ENCODE measurements at regions not wholly inside any gene's neighbourhood (a gene's known extent, or its start where the extent isn't known, plus 50 kb on each side); places are given as distances from the start of the nearest gene placed in this dataset.

GRCh38 chr22:48345631-48346030 lies 1482.0 kb downstream of the BRD1 start:
- DNase-seq (ENCODE audit: low spot score) (no peak), ATAC-seq (no peak)
- H3K4me3 ChIP-seq: no peak overlapping the region
- no peak overlapping the region for H2AFZ ChIP-seq
- H3K4me3 Mint-ChIP-seq: no peak overlapping the region
- H3K27ac Mint-ChIP-seq: no peak overlapping the region
- H3F3A ChIP-seq (replicated peaks; ENCODE audit: low read depth): no peaks in the 10 kb centered on the region
- no peaks in the 10 kb centered on the region for H3K36me3 Mint-ChIP-seq (ENCODE audit: low read depth)
- no peak overlapping the region for H3K27ac ChIP-seq (ENCODE audit: low read depth)
- H3K9me2 ChIP-seq (ENCODE audit: insufficient read depth): no peaks in the 10 kb centered on the region
- peaks cover 11% of the 10 kb centered on the region for H3K27me3 Mint-ChIP-seq (ENCODE audit: insufficient read depth, low read depth, poor library complexity)
- no peaks in the 10 kb centered on the region for H3K36me3 ChIP-seq (ENCODE audit: insufficient read depth)
- H3K4me1 Mint-ChIP-seq: peaks cover 15% of the 10 kb centered on the region
- H4K20me1 ChIP-seq (replicated peaks; ENCODE audit: insufficient read depth): no peaks in the 10 kb centered on the region
- no peaks in the 10 kb centered on the region for H3K27me3 ChIP-seq (ENCODE audit: insufficient read depth)
- H3K9me3 Mint-ChIP-seq: no peaks in the 10 kb centered on the region
- TF ChIP-seq CREB1 (CRISPR knock-in tag; IDR thresholded peaks at IDR 0.05; ENCODE audit: low read depth) (no peak), ZNF462 (CRISPR knock-in tag; IDR thresholded peaks at IDR 0.05) (no peak), ZNF114 (CRISPR knock-in tag; IDR thresholded peaks at IDR 0.05) (no peak), JUNB (IDR thresholded peaks at IDR 0.05; ENCODE audit: unreplicated experiment) (no peak), STAT1 (IDR thresholded peaks at IDR 0.05; ENCODE audit: unreplicated experiment) (no peak), ETS1 (IDR thresholded peaks at IDR 0.05) (no peak), EZH2 (IDR thresholded peaks at IDR 0.05; ENCODE audit: low read depth, unreplicated experiment) (no peak), ZNF331 (CRISPR knock-in tag; IDR thresholded peaks at IDR 0.05; ENCODE audit: low read depth) (no peak), EZH2phosphoT487 (IDR thresholded peaks at IDR 0.05; ENCODE audit: unreplicated experiment) (no peak), NANOG (IDR thresholded peaks at IDR 0.05; ENCODE audit: borderline replicate concordance) (no peak), POLR2AphosphoS5 (IDR thresholded peaks at IDR 0.05; ENCODE audit: low read depth) (no peak)
- TF ChIP-seq, protein P1, sequence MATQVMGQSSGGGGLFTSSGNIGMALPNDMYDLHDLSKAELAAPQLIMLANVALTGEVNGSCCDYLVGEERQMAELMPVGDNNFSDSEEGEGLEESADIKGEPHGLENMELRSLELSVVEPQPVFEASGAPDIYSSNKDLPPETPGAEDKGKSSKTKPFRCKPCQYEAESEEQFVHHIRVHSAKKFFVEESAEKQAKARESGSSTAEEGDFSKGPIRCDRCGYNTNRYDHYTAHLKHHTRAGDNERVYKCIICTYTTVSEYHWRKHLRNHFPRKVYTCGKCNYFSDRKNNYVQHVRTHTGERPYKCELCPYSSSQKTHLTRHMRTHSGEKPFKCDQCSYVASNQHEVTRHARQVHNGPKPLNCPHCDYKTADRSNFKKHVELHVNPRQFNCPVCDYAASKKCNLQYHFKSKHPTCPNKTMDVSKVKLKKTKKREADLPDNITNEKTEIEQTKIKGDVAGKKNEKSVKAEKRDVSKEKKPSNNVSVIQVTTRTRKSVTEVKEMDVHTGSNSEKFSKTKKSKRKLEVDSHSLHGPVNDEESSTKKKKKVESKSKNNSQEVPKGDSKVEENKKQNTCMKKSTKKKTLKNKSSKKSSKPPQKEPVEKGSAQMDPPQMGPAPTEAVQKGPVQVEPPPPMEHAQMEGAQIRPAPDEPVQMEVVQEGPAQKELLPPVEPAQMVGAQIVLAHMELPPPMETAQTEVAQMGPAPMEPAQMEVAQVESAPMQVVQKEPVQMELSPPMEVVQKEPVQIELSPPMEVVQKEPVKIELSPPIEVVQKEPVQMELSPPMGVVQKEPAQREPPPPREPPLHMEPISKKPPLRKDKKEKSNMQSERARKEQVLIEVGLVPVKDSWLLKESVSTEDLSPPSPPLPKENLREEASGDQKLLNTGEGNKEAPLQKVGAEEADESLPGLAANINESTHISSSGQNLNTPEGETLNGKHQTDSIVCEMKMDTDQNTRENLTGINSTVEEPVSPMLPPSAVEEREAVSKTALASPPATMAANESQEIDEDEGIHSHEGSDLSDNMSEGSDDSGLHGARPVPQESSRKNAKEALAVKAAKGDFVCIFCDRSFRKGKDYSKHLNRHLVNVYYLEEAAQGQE (IDR thresholded peaks at IDR 0.05; ENCODE audit: unreplicated experiment): no peak
- TF ChIP-seq, protein P2, sequence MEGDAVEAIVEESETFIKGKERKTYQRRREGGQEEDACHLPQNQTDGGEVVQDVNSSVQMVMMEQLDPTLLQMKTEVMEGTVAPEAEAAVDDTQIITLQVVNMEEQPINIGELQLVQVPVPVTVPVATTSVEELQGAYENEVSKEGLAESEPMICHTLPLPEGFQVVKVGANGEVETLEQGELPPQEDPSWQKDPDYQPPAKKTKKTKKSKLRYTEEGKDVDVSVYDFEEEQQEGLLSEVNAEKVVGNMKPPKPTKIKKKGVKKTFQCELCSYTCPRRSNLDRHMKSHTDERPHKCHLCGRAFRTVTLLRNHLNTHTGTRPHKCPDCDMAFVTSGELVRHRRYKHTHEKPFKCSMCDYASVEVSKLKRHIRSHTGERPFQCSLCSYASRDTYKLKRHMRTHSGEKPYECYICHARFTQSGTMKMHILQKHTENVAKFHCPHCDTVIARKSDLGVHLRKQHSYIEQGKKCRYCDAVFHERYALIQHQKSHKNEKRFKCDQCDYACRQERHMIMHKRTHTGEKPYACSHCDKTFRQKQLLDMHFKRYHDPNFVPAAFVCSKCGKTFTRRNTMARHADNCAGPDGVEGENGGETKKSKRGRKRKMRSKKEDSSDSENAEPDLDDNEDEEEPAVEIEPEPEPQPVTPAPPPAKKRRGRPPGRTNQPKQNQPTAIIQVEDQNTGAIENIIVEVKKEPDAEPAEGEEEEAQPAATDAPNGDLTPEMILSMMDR (conservative IDR thresholded peaks at IDR 0.05; ENCODE audit: low read depth in 2 of 2): no peak
- no peaks in the 10 kb centered on the region for H3K4me1 ChIP-seq (ENCODE audit: insufficient read depth)
- H3K79me2 ChIP-seq (replicated peaks; ENCODE audit: insufficient read depth): no peaks in the 10 kb centered on the region
- no peak overlapping the region for H3K4me2 ChIP-seq

Data from GM23338 (cell line).